ENCODE measurements at regions not wholly inside any gene's neighbourhood (a gene's known extent, or its start where the extent isn't known, plus 50 kb on each side); places are given as distances from the start of the nearest gene placed in this dataset.

DNA sequence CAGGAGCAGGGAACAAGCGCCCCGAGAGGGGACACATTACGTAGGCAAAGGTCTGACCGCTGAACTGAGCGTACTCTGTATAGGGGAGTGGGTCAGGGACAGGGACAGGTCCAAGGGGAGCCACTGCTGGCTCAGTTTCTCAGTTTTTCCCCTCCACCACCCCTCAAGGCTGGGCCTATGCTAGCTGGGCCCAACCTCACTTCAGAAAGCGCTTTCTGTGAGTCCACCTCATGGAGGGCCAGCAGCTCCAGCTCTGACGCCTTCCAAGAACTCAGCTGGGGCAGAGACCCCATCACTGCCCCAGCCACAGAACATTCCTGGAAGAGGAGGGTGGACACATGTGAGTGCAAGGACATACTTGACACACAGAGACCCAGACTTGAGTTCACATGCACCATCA is 242.0 kb downstream of the FOXD2 start:
- Histone ChIP-seq H3K36me3 (ENCODE audit: insufficient read depth) (no peaks in the 10 kb centered on the region), H3K4me2 (no peak overlapping the region), H3K79me2 (ENCODE audit: insufficient read depth, low read depth) (no peaks in the 10 kb centered on the region), H3K27ac (no peak overlapping the region), H3K4me1 (ENCODE audit: low read depth, poor library complexity, severe bottlenecking) (no peaks in the 10 kb centered on the region), H3K9ac (no peak overlapping the region), H4K20me1 (ENCODE audit: insufficient read depth) (no peaks in the 10 kb centered on the region), H2AFZ (ENCODE audit: low read depth) (no peak overlapping the region), H3K27me3 (ENCODE audit: insufficient read depth, low read depth) (no peaks in the 10 kb centered on the region), H3K4me3 (IDR thresholded peaks at IDR 0.05; ENCODE audit: insufficient read depth, low read depth, low read length) (no peak overlapping the region)
- TF ChIP-seq, protein P1, sequence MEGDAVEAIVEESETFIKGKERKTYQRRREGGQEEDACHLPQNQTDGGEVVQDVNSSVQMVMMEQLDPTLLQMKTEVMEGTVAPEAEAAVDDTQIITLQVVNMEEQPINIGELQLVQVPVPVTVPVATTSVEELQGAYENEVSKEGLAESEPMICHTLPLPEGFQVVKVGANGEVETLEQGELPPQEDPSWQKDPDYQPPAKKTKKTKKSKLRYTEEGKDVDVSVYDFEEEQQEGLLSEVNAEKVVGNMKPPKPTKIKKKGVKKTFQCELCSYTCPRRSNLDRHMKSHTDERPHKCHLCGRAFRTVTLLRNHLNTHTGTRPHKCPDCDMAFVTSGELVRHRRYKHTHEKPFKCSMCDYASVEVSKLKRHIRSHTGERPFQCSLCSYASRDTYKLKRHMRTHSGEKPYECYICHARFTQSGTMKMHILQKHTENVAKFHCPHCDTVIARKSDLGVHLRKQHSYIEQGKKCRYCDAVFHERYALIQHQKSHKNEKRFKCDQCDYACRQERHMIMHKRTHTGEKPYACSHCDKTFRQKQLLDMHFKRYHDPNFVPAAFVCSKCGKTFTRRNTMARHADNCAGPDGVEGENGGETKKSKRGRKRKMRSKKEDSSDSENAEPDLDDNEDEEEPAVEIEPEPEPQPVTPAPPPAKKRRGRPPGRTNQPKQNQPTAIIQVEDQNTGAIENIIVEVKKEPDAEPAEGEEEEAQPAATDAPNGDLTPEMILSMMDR (conservative IDR thresholded peaks at IDR 0.05; ENCODE audit: low read depth, low read length) = no peak

DNA sequence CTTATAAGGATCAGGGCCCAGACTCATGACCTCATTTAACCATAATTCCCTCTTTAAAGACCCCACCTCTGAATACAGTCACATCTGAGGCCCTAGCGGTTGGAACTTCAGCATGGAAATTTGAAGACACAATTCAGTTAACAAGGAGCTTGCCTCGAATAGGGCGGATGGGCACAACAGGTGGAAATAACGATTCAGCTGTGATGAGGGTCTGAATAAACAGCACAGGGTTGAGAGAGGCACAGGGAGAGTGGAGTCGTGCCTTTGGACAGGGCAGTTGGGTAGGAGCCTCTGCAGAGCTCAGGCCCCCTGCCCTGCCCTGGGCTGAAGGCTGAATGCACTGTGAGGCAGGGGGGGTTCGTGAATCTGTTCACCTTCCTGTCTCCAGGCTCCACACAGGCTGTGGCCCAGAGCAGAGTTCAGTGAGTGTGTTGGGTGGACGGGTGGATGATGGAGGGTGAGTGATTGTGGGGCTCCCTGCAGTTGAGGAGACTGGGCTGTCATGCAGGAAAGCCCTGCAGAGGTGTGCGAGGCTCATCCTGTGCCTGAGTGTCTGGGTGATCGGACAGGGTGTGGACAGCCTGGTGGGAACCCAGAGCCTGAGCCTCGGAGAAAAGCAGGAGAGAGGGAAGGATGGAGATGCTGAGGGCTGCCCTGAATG is 243.1 kb downstream of the FOXD2 start:
- no peak overlapping the region for H3K9ac ChIP-seq
- H2AFZ ChIP-seq (ENCODE audit: low read depth) = no peak overlapping the region
- H3K4me3 ChIP-seq (IDR thresholded peaks at IDR 0.05; ENCODE audit: insufficient read depth, low read depth, low read length) = no peak overlapping the region
- TF ChIP-seq, protein P1 (conservative IDR thresholded peaks at IDR 0.05; ENCODE audit: low read depth, low read length) = no peak
- H3K79me2 ChIP-seq (ENCODE audit: insufficient read depth, low read depth) = no peaks in the 10 kb centered on the region
- no peaks in the 10 kb centered on the region for H3K36me3 ChIP-seq (ENCODE audit: insufficient read depth)
- H3K27me3 ChIP-seq (ENCODE audit: insufficient read depth, low read depth) = no peaks in the 10 kb centered on the region
- H3K4me1 ChIP-seq (ENCODE audit: low read depth, poor library complexity, severe bottlenecking) = no peaks in the 10 kb centered on the region
- H3K27ac ChIP-seq = no peak overlapping the region
- no peak overlapping the region for H3K4me2 ChIP-seq
- H4K20me1 ChIP-seq (ENCODE audit: insufficient read depth) = no peaks in the 10 kb centered on the region

DNA sequence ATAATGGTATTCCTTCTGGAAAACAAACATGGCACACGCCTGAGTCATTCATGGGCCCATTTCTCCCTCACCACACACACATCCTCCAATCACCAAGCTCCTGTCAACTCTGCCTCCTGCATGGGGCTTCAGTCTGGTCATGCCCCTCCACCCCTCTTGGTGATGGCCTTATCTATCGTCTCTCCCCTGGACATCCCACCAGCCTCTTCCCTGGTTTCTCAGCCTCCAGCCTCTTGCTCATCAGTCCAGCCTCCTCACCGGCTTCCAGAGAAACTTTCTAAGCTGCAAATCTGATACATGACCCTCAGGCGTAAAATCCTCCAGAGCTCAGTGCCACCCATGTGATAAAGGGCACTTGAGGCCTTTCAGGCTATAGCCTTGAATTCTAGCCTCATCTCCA is 243.9 kb downstream of the FOXD2 start:
- no peak overlapping the region for H3K27ac ChIP-seq
- H4K20me1 ChIP-seq (ENCODE audit: insufficient read depth) = no peaks in the 10 kb centered on the region
- H3K4me2 ChIP-seq = no peak overlapping the region

DNA sequence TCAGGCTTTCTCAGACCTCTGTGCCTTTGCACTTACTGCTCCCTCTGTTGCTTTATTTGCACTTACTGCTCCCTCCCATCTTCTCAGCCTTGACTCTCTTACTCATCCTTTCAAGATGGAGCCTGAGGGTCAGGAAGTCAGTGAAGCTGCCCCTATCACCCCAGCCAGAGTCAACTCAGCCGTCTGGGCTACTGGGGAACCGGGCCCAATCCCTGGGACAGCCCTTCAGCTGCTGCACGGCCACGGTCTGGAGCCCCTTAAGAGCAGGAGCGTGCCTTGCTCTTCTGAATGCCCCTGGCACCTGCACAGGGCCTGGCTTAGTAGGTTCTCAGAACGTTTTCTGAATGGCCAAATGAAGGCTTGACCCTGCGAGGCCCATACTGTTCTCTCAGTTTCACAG is 244.4 kb downstream of the FOXD2 start:
- H3K9ac ChIP-seq = no peak overlapping the region

More for the DNA sequence above, 243.9 kb downstream of the FOXD2 start:
- Histone ChIP-seq H3K36me3 (ENCODE audit: insufficient read depth) (no peaks in the 10 kb centered on the region), H3K4me3 (IDR thresholded peaks at IDR 0.05; ENCODE audit: insufficient read depth, low read depth, low read length) (no peak overlapping the region), H3K79me2 (ENCODE audit: insufficient read depth, low read depth) (no peaks in the 10 kb centered on the region), H3K27me3 (ENCODE audit: insufficient read depth, low read depth) (no peaks in the 10 kb centered on the region), H3K4me1 (ENCODE audit: low read depth, poor library complexity, severe bottlenecking) (no peaks in the 10 kb centered on the region), H2AFZ (ENCODE audit: low read depth) (no peak overlapping the region), H3K9ac (no peak overlapping the region)
- TF ChIP-seq, protein P1 (conservative IDR thresholded peaks at IDR 0.05; ENCODE audit: low read depth, low read length) = no peak

More for the DNA sequence above, 244.4 kb downstream of the FOXD2 start:
- no peaks in the 10 kb centered on the region for H4K20me1 ChIP-seq (ENCODE audit: insufficient read depth)
- H3K79me2 ChIP-seq (ENCODE audit: insufficient read depth, low read depth) = no peaks in the 10 kb centered on the region
- TF ChIP-seq, protein P1 (conservative IDR thresholded peaks at IDR 0.05; ENCODE audit: low read depth, low read length) = no peak
- no peaks in the 10 kb centered on the region for H3K27me3 ChIP-seq (ENCODE audit: insufficient read depth, low read depth)
- no peak overlapping the region for H2AFZ ChIP-seq (ENCODE audit: low read depth)
- no peak overlapping the region for H3K4me3 ChIP-seq (IDR thresholded peaks at IDR 0.05; ENCODE audit: insufficient read depth, low read depth, low read length)
- no peak overlapping the region for H3K4me2 ChIP-seq
- H3K27ac ChIP-seq = no peak overlapping the region
- H3K4me1 ChIP-seq (ENCODE audit: low read depth, poor library complexity, severe bottlenecking) = no peaks in the 10 kb centered on the region
- H3K36me3 ChIP-seq (ENCODE audit: insufficient read depth) = no peaks in the 10 kb centered on the region
